T follicular helper cell (primary cell): ENCODE measurements at regions not wholly inside any gene's neighbourhood (a gene's known extent, or its start where the extent isn't known, plus 50 kb on each side); places are given as distances from the start of the nearest gene placed in this dataset.
A peak's percentile ranks its signal among the peaks of the same experiment; 100 is the strongest.

Experiments
- DNase-seq: peaks from one replicate; pipeline ENCODE4 v3.0.0-alpha.2; 2020; ENCODE audit warnings: low read depth

GRCh38 chr4:56757821-56758411 is 63.6 kb downstream of the SPINK2 start:
- peak; percentile 51 for DNase-seq

DNA sequence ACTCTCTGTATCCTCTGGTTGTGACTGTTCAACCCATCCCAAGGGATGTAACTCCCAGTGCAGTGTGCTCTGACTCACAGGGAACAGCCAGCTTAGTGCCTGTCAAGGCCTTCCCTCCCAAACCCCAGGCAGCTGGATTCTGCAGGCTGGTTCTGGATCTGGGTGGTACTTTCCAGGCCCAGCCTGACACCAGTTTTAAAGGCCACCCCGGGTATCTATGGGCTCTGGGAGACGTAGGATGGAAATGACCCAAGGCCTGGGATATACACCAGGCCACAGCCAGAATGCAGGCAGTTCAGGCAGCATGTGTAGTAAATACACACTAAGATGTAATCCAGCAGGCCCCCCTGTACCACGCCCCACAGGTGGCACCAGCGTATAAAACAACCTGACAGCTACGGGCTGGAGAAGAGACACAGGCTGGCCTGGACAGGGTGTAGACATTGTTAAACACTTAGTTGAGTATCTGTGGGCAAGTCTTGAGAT is 64.2 kb downstream of the SPINK2 start:
- DNase-seq = peak; percentile 13

GRCh38 chr4:56755901-56756300 is 65.6 kb downstream of the SPINK2 start:
- DNase-seq = no peak

DNA sequence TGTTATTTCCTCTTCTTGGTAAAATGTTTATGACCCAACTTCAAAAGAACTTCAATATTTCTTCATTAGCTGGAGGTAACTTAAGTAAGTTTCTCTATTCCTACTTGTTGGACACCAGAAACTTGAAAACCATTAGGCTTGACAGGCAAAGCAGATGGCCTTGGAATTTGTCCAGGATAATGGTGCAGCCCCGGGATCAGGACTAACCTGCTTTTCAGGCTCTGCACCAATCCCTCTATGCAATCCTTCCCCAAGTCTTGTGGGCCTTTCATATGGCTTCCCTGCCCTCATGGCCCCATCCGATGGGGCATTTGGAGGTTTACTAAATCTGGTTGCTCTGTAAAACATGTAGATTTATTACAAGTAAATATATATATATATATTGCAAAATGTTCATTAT is 68.5 kb downstream of the SPINK2 start:
- DNase-seq = no peak

- no peak for DNase-seq
Observed at GRCh38 chr4:56750231-56750630, 69.1 kb upstream of the HOPX start.

- DNase-seq = no peak
Observed at GRCh38 chr4:56748271-56748670, 67.2 kb upstream of the HOPX start.

- DNase-seq = no peak
Observed at GRCh38 chr4:56746639-56747038, 65.5 kb upstream of the HOPX start.

DNA sequence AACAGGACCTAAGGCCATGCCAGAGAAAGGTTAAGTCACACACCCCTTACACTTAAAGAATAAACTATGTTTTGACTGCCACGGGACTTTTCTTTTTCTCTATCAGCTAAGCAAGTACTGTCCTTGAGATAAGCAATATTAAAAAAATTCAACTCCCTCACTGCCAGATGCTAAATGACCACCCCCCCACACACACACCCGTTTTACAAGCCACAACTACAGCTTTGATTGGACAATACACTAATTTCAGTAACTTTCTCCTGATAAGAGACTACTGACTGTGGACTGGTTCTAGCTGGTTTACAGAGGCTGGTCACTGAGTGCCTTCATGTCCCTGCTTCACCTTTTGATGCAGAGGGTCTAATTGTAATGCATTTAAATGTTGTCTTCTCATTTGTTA is 63.9 kb upstream of the HOPX start:
- no peak for DNase-seq

DNA sequence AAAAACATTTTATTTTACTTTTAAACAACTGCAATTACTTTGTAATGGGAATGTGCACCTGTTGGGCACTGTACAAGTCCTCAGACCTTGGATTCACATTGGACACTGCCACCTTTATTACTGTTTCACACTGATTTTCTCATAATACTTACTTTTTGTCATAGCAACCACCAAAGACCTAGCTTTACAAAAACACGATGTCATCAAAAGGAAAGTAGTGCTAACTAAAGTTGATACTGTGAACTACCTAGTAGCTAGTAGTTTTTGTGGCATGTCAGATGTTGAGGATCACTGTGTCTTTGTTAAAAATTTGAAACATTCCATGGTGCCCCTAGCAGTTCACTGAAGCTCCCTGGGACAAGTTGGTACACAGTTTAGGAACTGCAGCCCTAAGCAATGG is 62.9 kb upstream of the HOPX start:
- no peak for DNase-seq

GRCh38 chr4:56743550-56743949 is 62.5 kb upstream of the HOPX start:
- DNase-seq = no peak

DNA sequence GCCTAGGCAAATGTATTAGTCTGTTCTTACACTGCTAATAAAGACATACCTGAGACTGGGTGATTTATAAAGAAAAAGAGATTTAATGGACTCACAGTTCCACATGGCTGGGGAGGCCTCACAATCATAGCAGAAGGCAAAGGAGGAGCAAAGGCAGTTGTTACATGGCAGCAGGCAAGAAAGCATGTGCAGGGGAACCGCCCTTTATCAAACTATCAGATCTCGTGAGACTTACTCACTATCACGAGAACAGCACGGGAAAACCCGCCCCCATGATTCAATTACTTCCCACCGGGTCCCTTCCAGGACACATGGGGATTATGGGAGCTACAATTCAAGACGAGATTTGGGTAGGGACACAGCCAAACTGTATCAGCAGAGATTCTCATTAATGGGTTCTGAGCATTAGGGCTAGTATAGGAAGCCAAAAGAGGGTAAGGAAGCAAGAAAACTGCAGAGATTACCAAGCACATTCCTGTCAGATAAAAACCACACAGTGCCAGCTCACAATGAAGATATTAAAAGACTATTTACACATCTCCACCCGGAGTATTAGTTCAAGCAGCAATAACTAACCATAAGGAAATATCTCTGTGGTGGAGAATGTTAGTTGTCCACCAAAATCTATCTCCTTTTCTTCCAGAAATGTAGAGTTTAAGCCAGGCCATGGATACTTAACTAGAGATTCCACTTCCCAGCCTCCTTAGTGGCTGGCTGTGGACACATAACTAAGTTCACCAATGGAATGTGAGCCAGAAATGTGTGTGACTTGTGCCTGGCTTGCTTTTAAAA is 61.2 kb upstream of the HOPX start:
- no peak for DNase-seq

- DNase-seq = no peak
Observed at GRCh38 chr4:56741595-56741994, 60.5 kb upstream of the HOPX start.

GRCh38 chr4:56739066-56739777 is 58.1 kb upstream of the HOPX start:
- no peak for DNase-seq

- no peak for DNase-seq
Observed at GRCh38 chr4:56737666-56738065, 56.6 kb upstream of the HOPX start.

GRCh38 chr4:56733352-56733751 is 52.3 kb upstream of the HOPX start:
- DNase-seq = no peak

GRCh38 chr4:56732301-56732700 is 51.2 kb upstream of the HOPX start:
- no peak for DNase-seq

DNA sequence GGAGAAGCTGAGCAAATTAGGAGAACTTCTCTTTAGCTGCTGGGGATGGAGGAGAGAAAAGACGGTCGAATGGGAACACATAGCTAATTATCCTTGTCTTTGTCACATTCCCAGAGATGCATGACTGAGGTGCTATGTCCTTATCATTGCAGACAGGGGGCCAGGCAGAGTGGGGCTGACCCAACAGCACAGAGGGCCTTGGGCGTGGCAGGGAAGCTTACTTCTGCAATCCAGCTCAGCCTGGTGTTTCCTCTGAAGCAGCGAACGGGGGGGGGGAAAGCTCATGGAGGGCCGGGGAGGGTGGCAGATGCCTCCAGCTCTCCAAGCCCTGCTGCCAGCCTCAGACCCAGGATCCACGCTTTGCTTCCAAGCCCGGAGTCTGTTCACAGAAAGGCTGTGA is 50.8 kb upstream of the HOPX start:
- no peak for DNase-seq
